NCI-H526 (cell line): ENCODE measurements at regions not wholly inside any gene's neighbourhood (a gene's known extent, or its start where the extent isn't known, plus 50 kb on each side); places are given as distances from the start of the nearest gene placed in this dataset.
A peak's percentile ranks its signal among the peaks of the same experiment; 100 is the strongest.

ENCODE experiments used
- DNase-seq, 2 experiments: peaks; one replicate each; lab custom pipeline; 2025; lab: John Stamatoyannopoulos, UW

- no peak for DNase-seq
These were observed 56.0 kb upstream of the CD53 start for GRCh38 chr1:110816945-110817344.

GRCh38 chr1:110811529-110811928 lies 61.4 kb upstream of the CD53 start:
- no peak for DNase-seq

GRCh38 chr1:110800079-110800478 lies 72.9 kb upstream of the CD53 start:
- no peak for DNase-seq

- no peak for DNase-seq
These were observed 74.2 kb upstream of the CD53 start for GRCh38 chr1:110798691-110799256.

- DNase-seq: no peak
These were observed 84.3 kb upstream of the CD53 start for GRCh38 chr1:110788673-110789072.

GRCh38 chr1:110787328-110788071 lies 85.4 kb upstream of the CD53 start:
- no peak for DNase-seq

- DNase-seq: no peak
These were observed 86.1 kb upstream of the CD53 start for GRCh38 chr1:110786802-110787327.

- no peak for DNase-seq
These were observed 87.3 kb upstream of the CD53 start for GRCh38 chr1:110785612-110786011.

- no peak for DNase-seq
These were observed 87.9 kb upstream of the CD53 start for GRCh38 chr1:110785055-110785454.

GRCh38 chr1:110783292-110783918 lies 89.5 kb upstream of the CD53 start:
- DNase-seq: peak; percentile 42 to 84

GRCh38 chr1:110781525-110781924 lies 91.4 kb upstream of the CD53 start:
- DNase-seq: no peak

- peak; percentile 69 to 90 for DNase-seq
These were observed 92.1 kb upstream of the CD53 start for GRCh38 chr1:110780600-110781484.

GRCh38 chr1:110779636-110780035 lies 93.3 kb upstream of the CD53 start:
- no peak for DNase-seq

- DNase-seq: no peak
These were observed 94.1 kb upstream of the CD53 start for GRCh38 chr1:110778821-110779220.

GRCh38 chr1:110777228-110777627 lies 95.7 kb upstream of the CD53 start:
- no peak for DNase-seq

GRCh38 chr1:110774398-110774797 lies 98.5 kb upstream of the CD53 start:
- DNase-seq: no peak

GRCh38 chr1:110773813-110774212 lies 99.1 kb upstream of the KCNA3 start:
- DNase-seq: no peak

GRCh38 chr1:110771245-110772022 lies 96.7 kb upstream of the KCNA3 start:
- no peak for DNase-seq

GRCh38 chr1:110770832-110771231 lies 96.1 kb upstream of the KCNA3 start:
- no peak for DNase-seq

GRCh38 chr1:110768605-110769004 lies 93.9 kb upstream of the KCNA3 start:
- DNase-seq: no peak

- DNase-seq: no peak
These were observed 91.6 kb upstream of the KCNA3 start for GRCh38 chr1:110766336-110766647.
